Keratinocyte (primary cell): ENCODE measurements at regions not wholly inside any gene's neighbourhood (a gene's known extent, or its start where the extent isn't known, plus 50 kb on each side); places are given as distances from the start of the nearest gene placed in this dataset.

Experiments
- CTCF ChIP-seq, 3 experiments: IDR thresholded peaks in 1 of 3; conservative IDR thresholded peaks in 1 of 3; optimal IDR thresholded peaks in 1 of 3; 2 replicates in 2 of 3; 3 replicates in 1 of 3; pipeline versions ENCODE3 to v1.5.1; 2011; ENCODE audit warnings: low read length in 3 of 3, mild to moderate bottlenecking in 3 of 3, moderate library complexity in 2 of 3, control low read depth in 1 of 3, inconsistent platforms in 1 of 3; ENCODE audit not compliant: insufficient read depth in 2 of 3; ENCODE audit errors: extremely low read depth in 1 of 3
- EZH2 ChIP-seq: IDR thresholded peaks from one replicate; pipeline ENCODE4 v1.6.1; 2012; ENCODE audit warnings: inconsistent platforms, mild to moderate bottlenecking, low read length, moderate library complexity

- TF ChIP-seq CTCF (optimal IDR thresholded peaks at IDR 0.05 in 1 of 3, IDR thresholded peaks at IDR 0.05 in 1 of 3, conservative IDR thresholded peaks at IDR 0.05 in 1 of 3; ENCODE audit: extremely low read depth in 1 of 3, insufficient read depth in 2 of 3, low read length in 3 of 3) (no peak), EZH2 (no peak)
These were observed 60.2 kb upstream of the GATA5 start for GRCh38 chr20:62535964-62536363.
